ENCODE measurements at regions not wholly inside any gene's neighbourhood (a gene's known extent, or its start where the extent isn't known, plus 50 kb on each side); places are given as distances from the start of the nearest gene placed in this dataset.

- no peak for DNase-seq
Measured at GRCh38 chr15:58330741-58331559, 100.8 kb upstream of the LIPC start.

DNA sequence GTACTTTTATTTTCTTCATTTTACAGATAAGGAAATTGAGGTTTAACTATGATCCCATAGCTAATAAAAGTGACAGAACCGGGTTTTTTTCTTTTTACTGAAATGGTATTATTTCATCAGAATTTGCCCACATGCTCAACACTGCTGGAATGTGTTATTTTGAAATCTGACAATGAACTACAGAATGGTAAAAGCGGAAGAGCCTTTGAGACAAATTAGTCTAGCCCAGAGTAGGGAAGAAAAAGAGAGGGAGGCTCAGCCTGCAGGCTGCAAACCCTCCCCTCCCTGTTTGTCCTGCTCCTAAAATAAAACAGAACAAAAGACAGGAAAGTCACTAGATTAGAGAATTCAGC, 100.3 kb upstream of the LIPC start:
- no peak for DNase-seq

DNA sequence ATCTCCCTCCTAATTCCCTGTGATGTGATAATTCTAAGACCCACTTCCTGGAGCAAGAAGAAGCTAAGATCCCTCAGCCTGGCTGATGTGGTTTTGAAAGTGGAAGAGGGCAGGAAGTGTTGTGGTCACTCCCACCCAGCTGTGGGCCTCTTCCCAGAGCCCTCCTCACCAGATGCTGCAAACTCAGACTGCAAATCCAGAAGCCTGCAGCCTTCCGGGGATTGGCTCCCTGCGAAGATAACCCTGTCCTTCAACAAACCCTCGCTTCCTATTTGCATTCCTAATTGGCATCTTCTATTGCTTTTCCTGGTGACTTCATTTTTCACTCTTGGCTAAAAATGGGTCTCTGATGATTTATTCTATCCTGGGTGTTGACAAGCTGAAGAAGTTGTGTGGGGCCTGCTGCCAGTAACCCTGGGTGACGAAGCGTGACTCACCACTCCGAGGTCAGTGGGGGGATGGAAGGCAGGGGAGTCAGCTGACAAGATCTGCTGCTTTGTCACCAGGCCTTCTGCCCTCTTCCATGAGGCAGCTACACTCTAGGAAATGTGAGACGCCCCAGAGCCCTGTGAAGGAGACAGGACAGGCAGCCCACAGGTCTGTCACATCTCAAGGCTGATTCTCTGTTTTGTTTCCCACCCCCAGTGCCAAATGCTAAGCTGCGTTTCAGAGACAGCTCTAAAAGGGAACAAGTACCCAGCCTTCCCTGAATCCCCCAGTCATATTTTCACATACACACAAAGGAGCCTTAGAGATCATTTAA, 99.7 kb upstream of the LIPC start:
- DNase-seq: peak; percentile 74

DNA sequence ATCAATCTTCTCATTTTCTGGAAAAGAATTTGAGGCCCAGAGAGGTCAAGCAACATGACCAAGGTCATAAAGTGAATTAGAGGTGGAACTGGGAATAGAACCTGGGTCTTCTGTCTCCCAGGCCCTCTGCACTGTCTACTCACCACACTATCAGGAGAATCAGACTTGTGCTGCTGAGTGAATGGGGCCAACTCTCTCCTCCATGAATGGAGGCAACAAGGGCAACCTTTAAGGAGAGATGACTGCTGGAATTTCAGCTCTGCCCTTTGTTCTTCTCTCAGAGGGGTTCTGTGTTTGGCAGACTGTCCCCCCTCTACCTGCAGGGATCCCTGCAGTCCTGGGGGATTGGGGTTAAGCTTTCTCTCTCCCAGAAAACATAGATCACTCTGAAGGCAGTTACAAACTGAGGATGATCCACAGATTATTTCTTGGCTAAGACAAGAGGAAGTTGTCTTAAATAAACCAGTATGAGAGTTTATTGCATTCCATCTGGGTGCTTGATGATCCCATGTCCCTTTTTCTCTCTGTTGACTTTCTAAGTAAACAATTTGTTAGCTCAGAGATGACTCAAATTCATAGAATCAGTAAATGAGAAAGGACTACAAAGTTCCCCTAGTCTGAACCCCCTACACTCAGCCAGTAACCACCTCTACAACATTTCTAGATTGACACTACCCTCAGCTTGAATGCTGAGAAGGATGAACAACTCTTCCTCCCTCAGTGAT, 99.0 kb upstream of the LIPC start:
- no peak for DNase-seq

DNA sequence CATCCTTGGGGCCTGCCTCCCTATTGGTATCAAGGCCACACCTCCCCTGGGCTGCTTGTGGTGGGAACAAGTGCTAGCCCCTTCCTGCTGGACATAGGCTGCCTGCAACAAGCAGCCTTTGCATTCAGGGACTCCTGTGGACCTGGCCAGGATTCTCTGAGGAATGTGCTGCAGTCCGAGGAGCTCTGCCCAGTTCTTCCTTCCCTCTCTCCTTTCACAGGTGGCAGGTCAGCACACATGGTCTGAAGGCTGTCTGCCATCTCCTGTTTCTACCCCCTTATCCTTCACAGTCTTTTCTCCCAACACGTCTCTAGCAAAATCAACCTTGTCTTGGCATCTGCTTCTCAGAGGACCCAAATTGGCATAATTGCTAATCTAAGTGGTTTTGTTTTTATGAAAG, 97.0 kb upstream of the LIPC start:
- DNase-seq: no peak

GRCh38 chr15:58336161-58336560, 95.6 kb upstream of the LIPC start:
- no peak for DNase-seq

DNA sequence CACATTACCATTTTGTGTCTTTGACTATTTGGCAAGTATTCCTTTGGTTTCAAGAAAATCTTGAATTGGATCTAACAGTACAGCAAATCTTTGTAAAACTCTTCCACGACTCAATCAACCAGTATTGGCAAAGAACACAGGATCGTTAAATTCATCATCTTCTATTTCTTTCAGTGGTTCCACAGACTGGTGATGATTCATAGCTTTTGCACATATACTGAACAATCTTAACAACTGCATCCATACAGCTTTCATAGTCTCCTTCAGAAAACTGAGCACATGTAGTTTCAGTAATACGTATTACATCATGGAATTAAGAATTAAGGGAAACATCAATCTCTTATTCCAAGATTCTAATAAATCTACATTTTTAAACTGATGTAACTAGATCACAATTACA, 91.6 kb upstream of the LIPC start:
- DNase-seq: no peak

DNA sequence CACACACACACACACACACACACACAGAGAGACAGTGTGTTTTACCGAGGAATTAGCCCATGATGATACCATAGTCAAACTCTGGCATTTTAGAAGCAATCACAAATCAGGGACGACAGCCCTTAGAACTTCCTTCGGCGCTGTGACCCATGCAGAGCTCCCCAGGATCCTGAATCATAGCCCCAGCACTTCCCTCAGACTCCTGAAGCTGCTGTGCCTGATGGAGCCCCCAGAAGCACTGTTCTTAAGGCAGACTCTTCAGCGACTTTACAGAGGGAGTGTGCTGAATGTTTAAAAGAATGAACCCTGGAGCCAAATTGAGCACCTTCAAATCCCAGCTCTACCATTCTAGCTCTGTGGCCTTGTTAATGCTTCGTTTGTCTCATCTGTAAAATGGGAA, 89.3 kb upstream of the LIPC start:
- no peak for DNase-seq

GRCh38 chr15:58344213-58345070, 87.3 kb upstream of the LIPC start:
- no peak for DNase-seq

- DNase-seq: no peak
Measured at GRCh38 chr15:58346361-58346760, 85.4 kb upstream of the LIPC start.

DNA sequence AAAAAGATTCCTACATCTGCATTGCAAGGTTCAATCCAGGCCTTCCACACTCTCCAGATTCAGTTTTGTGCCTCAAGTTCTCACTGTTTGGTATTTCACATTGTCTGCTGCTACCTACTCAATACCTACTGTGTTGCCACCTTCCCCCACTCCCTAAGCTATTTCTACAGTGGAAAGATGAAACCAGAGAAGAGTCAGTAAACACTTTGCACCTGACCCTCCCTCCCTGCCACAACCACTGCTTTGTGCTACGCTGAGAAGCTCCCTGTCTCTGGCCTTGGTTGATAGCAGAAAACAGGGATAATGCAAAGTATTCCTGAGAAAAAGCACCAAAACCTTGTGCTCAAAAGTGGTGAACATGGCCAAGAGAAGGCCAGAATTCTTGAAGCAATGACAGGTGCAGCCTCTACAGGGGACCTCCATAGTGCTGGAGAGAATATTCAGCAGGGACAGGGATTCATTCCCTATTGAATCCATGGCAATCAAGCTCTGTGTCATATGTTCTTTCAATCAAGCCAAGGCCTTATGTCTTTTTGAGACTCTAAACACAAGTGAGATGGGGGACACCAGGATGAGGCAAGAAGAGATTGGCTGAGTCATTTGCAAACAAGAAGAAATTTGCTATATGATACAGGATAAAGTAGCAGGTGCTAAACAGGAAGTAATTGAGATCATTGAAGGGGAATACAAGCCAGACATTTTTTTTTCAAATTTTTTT, 83.5 kb upstream of the LIPC start:
- DNase-seq: no peak

DNA sequence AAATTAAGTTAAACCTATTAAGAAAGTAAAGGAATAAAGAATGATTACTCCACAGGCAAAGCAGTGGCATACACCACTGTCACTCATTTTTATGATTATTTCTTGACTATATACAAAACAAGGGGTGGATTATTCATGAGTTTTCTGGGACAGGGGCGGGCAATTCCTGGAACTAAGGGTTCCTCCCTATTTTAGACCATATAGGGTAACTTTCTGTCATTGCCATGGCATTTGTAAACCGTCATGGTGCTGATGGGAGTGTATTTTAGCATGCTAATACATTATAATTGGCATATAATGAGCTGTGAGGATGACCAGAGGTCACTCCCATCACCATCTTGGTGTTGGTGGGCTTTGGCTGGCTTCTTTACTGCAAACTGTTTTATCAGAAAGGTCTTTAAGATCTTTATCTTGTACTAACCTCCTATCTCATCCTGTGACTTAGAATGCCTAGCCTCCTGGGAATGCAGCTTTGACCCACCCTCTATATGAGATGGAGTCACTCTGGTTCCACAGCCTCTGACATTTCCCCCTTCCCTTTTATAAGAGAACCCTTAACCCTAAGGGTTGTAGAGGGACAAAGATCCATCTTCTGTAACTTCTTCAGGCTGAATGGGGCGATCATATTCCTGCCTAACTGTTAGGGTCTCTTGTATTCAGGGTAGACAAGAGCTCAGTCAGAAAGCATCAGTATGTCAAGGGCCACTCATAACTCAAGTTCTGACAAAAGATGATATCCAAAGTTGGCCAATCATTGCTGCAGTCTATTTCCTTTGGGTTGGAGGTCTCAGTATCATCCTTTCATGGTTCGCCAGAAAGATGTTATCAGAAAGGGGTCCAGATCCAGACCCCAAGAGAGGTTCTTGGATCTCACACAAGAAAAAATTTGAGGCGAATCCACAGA, 79.5 kb upstream of the LIPC start:
- DNase-seq: no peak

- no peak for DNase-seq
Measured at GRCh38 chr15:58355382-58355971, 76.3 kb upstream of the LIPC start.

DNA sequence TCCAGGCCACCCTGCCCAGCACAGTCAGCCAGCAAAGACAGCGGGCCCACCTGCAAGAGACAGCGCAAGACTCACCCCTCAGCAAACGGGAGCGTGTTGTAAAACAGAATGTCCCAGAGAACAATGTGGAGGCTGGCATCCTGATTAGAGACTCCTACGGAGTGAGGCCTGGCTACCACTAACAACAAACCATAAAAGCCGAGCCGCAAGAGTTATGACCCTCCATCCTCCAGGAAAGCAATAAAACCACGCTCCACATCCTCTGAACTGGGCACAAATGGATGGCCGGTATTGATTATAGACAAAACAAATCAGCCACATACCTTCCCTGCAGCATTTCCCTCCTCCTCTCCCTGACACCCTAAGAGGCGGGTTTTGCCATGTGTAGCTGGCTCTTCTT, 75.8 kb upstream of the LIPC start:
- DNase-seq: no peak

DNA sequence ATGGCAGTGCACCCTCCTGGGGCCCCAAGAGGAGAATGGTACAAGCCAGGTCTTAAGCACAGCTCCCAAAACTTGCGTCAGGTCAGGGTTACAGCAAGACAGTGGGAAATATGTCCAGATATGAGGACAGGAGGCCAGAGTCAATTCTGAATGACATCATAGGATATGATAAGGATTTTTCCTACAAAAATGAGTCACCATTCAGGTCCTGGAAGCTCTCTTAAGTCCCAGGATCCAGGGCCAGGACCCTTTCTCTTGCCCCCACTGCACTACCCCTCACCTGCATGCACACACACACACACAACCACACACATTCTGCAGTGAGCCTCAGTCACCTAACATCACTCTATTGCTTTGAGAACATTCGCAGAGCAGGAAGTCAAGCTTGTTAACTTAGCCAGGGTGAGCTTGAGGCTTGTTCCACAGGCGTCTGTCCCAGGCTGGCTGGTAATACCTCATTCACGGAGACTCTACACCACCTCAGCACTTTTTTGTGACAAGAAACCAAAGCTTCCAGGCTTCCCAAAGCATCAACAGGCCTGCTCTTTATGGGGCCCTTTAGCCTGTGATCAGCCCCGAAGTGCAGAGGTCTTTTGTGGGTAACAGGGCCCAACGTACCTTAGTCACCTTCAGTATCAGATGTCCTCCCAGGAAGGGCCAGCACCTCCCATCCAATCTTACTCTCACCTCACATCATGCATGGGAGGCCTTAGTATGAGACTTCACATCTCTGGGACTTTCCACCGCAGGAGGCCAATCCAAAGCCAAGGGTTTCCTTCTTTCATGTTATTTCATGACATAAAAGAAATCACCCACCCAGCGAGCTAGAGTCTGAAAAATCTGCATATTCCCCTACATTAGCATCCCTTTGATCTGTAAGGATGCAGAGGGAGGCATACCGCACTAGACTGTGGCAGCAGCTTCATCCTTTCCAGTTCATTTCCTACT, 74.0 kb upstream of the LIPC start:
- DNase-seq: no peak

GRCh38 chr15:58360421-58361090, 71.2 kb upstream of the LIPC start:
- no peak for DNase-seq

DNA sequence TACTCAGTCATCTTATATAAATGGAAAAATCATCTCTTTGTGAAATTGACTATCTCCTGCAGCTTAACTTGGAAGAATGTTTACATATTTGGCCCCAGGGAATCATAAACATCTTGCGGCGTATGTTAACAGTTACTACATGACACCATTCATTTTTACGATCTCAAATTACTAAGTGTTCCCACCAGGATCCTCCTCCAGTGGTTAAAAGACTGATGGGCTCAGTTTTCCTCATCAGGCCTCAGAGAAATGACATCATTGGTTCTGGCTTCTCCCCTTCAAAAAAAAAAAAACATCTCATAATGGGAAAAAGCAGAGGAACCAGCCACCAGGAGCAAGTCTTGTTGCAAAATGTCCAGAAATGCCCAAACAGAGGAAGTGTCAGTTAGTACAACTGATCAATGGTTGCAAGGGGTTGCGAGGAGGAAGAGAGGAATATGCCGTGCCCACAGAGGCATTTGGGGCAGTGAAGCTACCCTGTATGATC, 70.5 kb upstream of the LIPC start:
- DNase-seq: no peak

- DNase-seq: no peak
Measured at GRCh38 chr15:58362262-58362922, 69.4 kb upstream of the LIPC start.

Data from activated CD4-positive, alpha-beta T cell treated with anti-CD3 and anti-CD28 coated beads for 1 hour (primary cell).